ENCODE measurements at regions not wholly inside any gene's neighbourhood (a gene's known extent, or its start where the extent isn't known, plus 50 kb on each side); places are given as distances from the start of the nearest gene placed in this dataset.

- no peak for TF ChIP-seq CTCF (IDR thresholded peaks at IDR 0.05)
- Mint-ChIP-seq H3K4me3 (ENCODE audit: unreplicated experiment) (no peak overlapping the region), H3K9me3 (ENCODE audit: unreplicated experiment) (peaks cover 10% of the 10 kb centered on the region), H3K4me1 (ENCODE audit: unreplicated experiment) (no peaks in the 10 kb centered on the region), H3K27me3 (ENCODE audit: unreplicated experiment) (no peaks in the 10 kb centered on the region), H3K27ac (ENCODE audit: unreplicated experiment) (no peak overlapping the region), H3K36me3 (ENCODE audit: unreplicated experiment) (no peaks in the 10 kb centered on the region)
- no peak for DNase-seq (ENCODE audit: extremely low spot score, unreplicated experiment)
These were observed 124.6 kb upstream of the RXFP2 start for GRCh38 chr13:31614704-31615103.

- no peaks in the 10 kb centered on the region for H3K9me3 Mint-ChIP-seq (ENCODE audit: unreplicated experiment)
- H3K4me1 Mint-ChIP-seq (ENCODE audit: unreplicated experiment) = peaks cover 11% of the 10 kb centered on the region
- H3K27me3 Mint-ChIP-seq (ENCODE audit: unreplicated experiment) = peaks cover 25% of the 10 kb centered on the region
- no peak overlapping the region for H3K4me3 Mint-ChIP-seq (ENCODE audit: unreplicated experiment)
- TF ChIP-seq CTCF (IDR thresholded peaks at IDR 0.05) = no peak
- no peaks in the 10 kb centered on the region for H3K36me3 Mint-ChIP-seq (ENCODE audit: unreplicated experiment)
- no peak overlapping the region for H3K27ac Mint-ChIP-seq (ENCODE audit: unreplicated experiment)
- no peak for DNase-seq (ENCODE audit: extremely low spot score, unreplicated experiment)
These were observed 114.2 kb upstream of the RXFP2 start for GRCh38 chr13:31625115-31625514.

- DNase-seq (ENCODE audit: extremely low spot score, unreplicated experiment) = no peak
- Mint-ChIP-seq H3K4me3 (ENCODE audit: unreplicated experiment) (no peak overlapping the region), H3K27me3 (ENCODE audit: unreplicated experiment) (peaks cover 8% of the 10 kb centered on the region), H3K36me3 (ENCODE audit: unreplicated experiment) (no peaks in the 10 kb centered on the region), H3K27ac (ENCODE audit: unreplicated experiment) (no peak overlapping the region), H3K4me1 (ENCODE audit: unreplicated experiment) (peaks cover 11% of the 10 kb centered on the region), H3K9me3 (ENCODE audit: unreplicated experiment) (no peaks in the 10 kb centered on the region)
- no peak for TF ChIP-seq CTCF (IDR thresholded peaks at IDR 0.05)
These were observed 112.1 kb upstream of the RXFP2 start for GRCh38 chr13:31627097-31627845.

GRCh38 chr13:31629085-31629780 is 110.1 kb upstream of the RXFP2 start:
- Mint-ChIP-seq H3K27me3 (ENCODE audit: unreplicated experiment) (no peaks in the 10 kb centered on the region), H3K4me1 (ENCODE audit: unreplicated experiment) (peaks cover 11% of the 10 kb centered on the region), H3K4me3 (ENCODE audit: unreplicated experiment) (no peak overlapping the region), H3K36me3 (ENCODE audit: unreplicated experiment) (no peaks in the 10 kb centered on the region), H3K27ac (ENCODE audit: unreplicated experiment) (no peak overlapping the region), H3K9me3 (ENCODE audit: unreplicated experiment) (no peaks in the 10 kb centered on the region)
- no peak for TF ChIP-seq CTCF (IDR thresholded peaks at IDR 0.05)
- no peak for DNase-seq (ENCODE audit: extremely low spot score, unreplicated experiment)

- no peak for TF ChIP-seq CTCF (IDR thresholded peaks at IDR 0.05)
- Mint-ChIP-seq H3K36me3 (ENCODE audit: unreplicated experiment) (no peaks in the 10 kb centered on the region), H3K27me3 (ENCODE audit: unreplicated experiment) (no peaks in the 10 kb centered on the region), H3K9me3 (ENCODE audit: unreplicated experiment) (peaks cover under 1% of the 10 kb centered on the region), H3K4me3 (ENCODE audit: unreplicated experiment) (no peak overlapping the region), H3K27ac (ENCODE audit: unreplicated experiment) (no peak overlapping the region), H3K4me1 (ENCODE audit: unreplicated experiment) (peaks cover 10% of the 10 kb centered on the region)
- DNase-seq (ENCODE audit: extremely low spot score, unreplicated experiment) = no peak
These were observed 108.3 kb upstream of the RXFP2 start for GRCh38 chr13:31631071-31631470.

Data from osteocyte (in vitro differentiated cells).